ENCODE measurements at regions not wholly inside any gene's neighbourhood (a gene's known extent, or its start where the extent isn't known, plus 50 kb on each side); places are given as distances from the start of the nearest gene placed in this dataset.

GRCh38 chr5:54672871-54673270 lies 155.3 kb downstream of the SNX18 start (continued):
- no peak for TF ChIP-seq CTCF (IDR thresholded peaks at IDR 0.05 in 2 of 3, conservative IDR thresholded peaks at IDR 0.05 in 1 of 3; ENCODE audit: borderline replicate concordance in 1 of 3, insufficient read depth in 1 of 3, low read depth in 2 of 3, low read length in 2 of 3)
- no peak for TF ChIP-seq ATF3 (IDR thresholded peaks at IDR 0.05)

- Histone ChIP-seq H3K9me2 (ENCODE audit: insufficient read depth) (no peaks in the 10 kb centered on the region), H3K9ac (ENCODE audit: low read length) (no peak overlapping the region), H3K9me3 (ENCODE audit: control insufficient read depth in 1 of 2, insufficient read depth in 1 of 2, low read depth in 1 of 2, low read length in 2 of 2) (no peaks in the 10 kb centered on the region; a peak in 1 of 4 replicates), H2AFZ (ENCODE audit: low read depth, low read length, poor library complexity, severe bottlenecking) (no peak overlapping the region), H3K79me2 (ENCODE audit: insufficient read depth, low read length) (no peaks in the 10 kb centered on the region), H3K4me2 (ENCODE audit: low read length) (no peak overlapping the region), H3K4me1 (ENCODE audit: control insufficient read depth in 1 of 2, insufficient read depth in 2 of 2, low read length in 2 of 2) (no peaks in the 10 kb centered on the region), H4K20me1 (ENCODE audit: insufficient read depth) (no peaks in the 10 kb centered on the region), H3K27me3 (ENCODE audit: insufficient read depth, low read length) (peaks cover 7% of the 10 kb centered on the region; the same call in 1 of the 2 replicates), H3K36me3 (ENCODE audit: control insufficient read depth in 1 of 2, insufficient read depth in 2 of 2, low read length in 2 of 2) (no peaks in the 10 kb centered on the region), H3K4me3 (replicated peaks in 1 of 2; ENCODE audit: low read depth in 1 of 2, low read length in 2 of 2) (no peak overlapping the region), H3K27ac (ENCODE audit: low read depth, low read length) (no peak overlapping the region)
- RAD21 ChIA-PET (ENCODE audit: low non-redundant PET in 1 of 2, low total read pairs in 2 of 2, uncharacterized antibody in 2 of 2, unreplicated experiment in 2 of 2): no interaction called here
- DNase-seq (ENCODE audit: low read depth, low spot score) (no peak), ATAC-seq (no peak)
- intact Hi-C loops (cut with micrococcal nuclease): no loop called here
- BruUV-seq (replicated peaks): no TSS peak
- CTCF ChIA-PET: no interaction called here
- POLR2A ChIA-PET: no interaction called here
- TF ChIP-seq CTCF (IDR thresholded peaks at IDR 0.05 in 2 of 3, conservative IDR thresholded peaks at IDR 0.05 in 1 of 3; ENCODE audit: borderline replicate concordance in 1 of 3, insufficient read depth in 1 of 3, low read depth in 2 of 3, low read length in 2 of 3): no peak
- no peak for TF ChIP-seq SP1 (IDR thresholded peaks at IDR 0.05; ENCODE audit: low read depth)
- TF ChIP-seq YY1 (IDR thresholded peaks at IDR 0.05; ENCODE audit: extremely low read depth, insufficient replicate concordance, low read depth, low read length): no peak
- no peak for TF ChIP-seq MAX (IDR thresholded peaks at IDR 0.05)
- TF ChIP-seq ZNF274 (IDR thresholded peaks at IDR 0.05; ENCODE audit: low read depth, low read length): no peak
- no peak for TF ChIP-seq POLR2A (IDR thresholded peaks at IDR 0.05; ENCODE audit: borderline replicate concordance, extremely low read depth, insufficient read depth, insufficient read length)
- no peak for TF ChIP-seq TCF7L2 (IDR thresholded peaks at IDR 0.05; ENCODE audit: borderline replicate concordance, extremely low read depth, insufficient read depth, insufficient read length)
- no peak for TF ChIP-seq RAD21 (IDR thresholded peaks at IDR 0.05; ENCODE audit: low read depth)
- no peak for TF ChIP-seq CBX3 (IDR thresholded peaks at IDR 0.05; ENCODE audit: low read depth)
- TF ChIP-seq ZFX (IDR thresholded peaks at IDR 0.05): no peak
- TF ChIP-seq JUND (IDR thresholded peaks at IDR 0.05): no peak
- no peak for TF ChIP-seq REST (IDR thresholded peaks at IDR 0.05; ENCODE audit: low read depth)
- no peak for TF ChIP-seq EGR1 (IDR thresholded peaks at IDR 0.05; ENCODE audit: low read depth)
- no peak for TF ChIP-seq EZH2phosphoT487 (IDR thresholded peaks at IDR 0.05; ENCODE audit: borderline replicate concordance)
- no peak for TF ChIP-seq ATF3 (IDR thresholded peaks at IDR 0.05)
- TF ChIP-seq EZH2 (IDR thresholded peaks at IDR 0.05): no peak
- no peak for TF ChIP-seq POLR2AphosphoS5 (IDR thresholded peaks at IDR 0.05; ENCODE audit: low read depth, low read length)
- TF ChIP-seq ELF1 (IDR thresholded peaks at IDR 0.05; ENCODE audit: borderline replicate concordance, low read depth): no peak
These were observed 154.1 kb downstream of the SNX18 start for GRCh38 chr5:54671681-54672080.

Data from HCT116 (cell line).